Testis (tissue), 2 donors: ENCODE measurements at regions not wholly inside any gene's neighbourhood (a gene's known extent, or its start where the extent isn't known, plus 50 kb on each side); places are given as distances from the start of the nearest gene placed in this dataset.
"Not testable (repeated sequence)": the region's sequence is repeated elsewhere in the genome, so short reads cannot be mapped to it uniquely, and the experiment has no call there.

Source experiments
- DNase-seq: peaks from one replicate; pipeline ENCODE4 v3.0.0-alpha.2; 2019
- H3K27ac ChIP-seq, 2 donors: fragments of 200-600 bp; sonication (generic); one replicate each; pipeline ENCODE4 v1.5.1; 2019
- H3K27me3 ChIP-seq: fragments of 200-600 bp; sonication (generic); one replicate; pipeline ENCODE4 v1.5.1; 2019
- H3K36me3 ChIP-seq: fragments of 200-600 bp; sonication (generic); one replicate; pipeline ENCODE4 v1.5.1; 2017; ENCODE audit warnings: low read depth; ENCODE audit errors: missing control alignments
- H3K4me1 ChIP-seq: fragments of 200-600 bp; sonication (generic); one replicate; pipeline ENCODE4 v1.5.1; 2019
- H3K4me3 ChIP-seq, 2 donors: fragments of 200-600 bp; sonication (generic); one replicate each; pipeline ENCODE4 v1.5.1; 2017 to 2019
- H3K9me3 ChIP-seq: fragments of 200-600 bp; sonication (generic); one replicate; pipeline ENCODE4 v1.5.1; 2017
- CTCF ChIP-seq, 3 experiments: fragments of 450-650 bp in 2 of 3; fragments of 200-600 bp in 1 of 3; sonication (generic) in 1 of 3; IDR thresholded peaks; one replicate each; pipeline ENCODE4 v1.5.1; 2016 to 2019; ENCODE audit warnings: antibody characterized with exemption in 3 of 3, mild to moderate bottlenecking in 2 of 3, moderate library complexity in 1 of 3
- POLR2A ChIP-seq: fragments of 450-650 bp; IDR thresholded peaks from one replicate; pipeline ENCODE4 v1.6.1; 2017; ENCODE audit warnings: antibody characterized with exemption, mild to moderate bottlenecking, moderate library complexity
- WGBS, 2 donors: methylation state at CpG; one replicate each; pipeline ENCODE4 v1.1.5; 2018; 5-methylcytosine and 5-hydroxymethylcytosine counted together
- intact Hi-C: fragments of 100-400 bp; cut with DNase I; formaldehyde crosslinking; loops from one replicate; pipeline ENCODE4 v1.15.1; 2023; ENCODE audit warnings: low total_unique reads

- no peaks in the 10 kb centered on the region for H3K27me3 ChIP-seq
- no peaks in the 10 kb centered on the region for H3K4me1 ChIP-seq
- TF ChIP-seq POLR2A (no peak), CTCF (IDR thresholded peaks at IDR 0.05) (no peak)
- no peak overlapping the region for H3K4me3 ChIP-seq
- no peak overlapping the region for H3K27ac ChIP-seq
- no peaks in the 10 kb centered on the region for H3K9me3 ChIP-seq
- WGBS, 2 donors: 72 to 92% methylated on average over 2 of the region's 2 CpGs
- no peaks in the 10 kb centered on the region for H3K36me3 ChIP-seq
- no peak for DNase-seq
- intact Hi-C loops: no loop called here
Observed at GRCh38 chr2:166700079-166700478, 188.2 kb upstream of the XIRP2 start.

GRCh38 chr2:166695154-166695553 lies 193.1 kb upstream of the XIRP2 start:
- WGBS, 2 donors: 54 to 75% methylated on average over 1 of the region's 1 CpG

GRCh38 chr2:166686057-166686456 lies 192.0 kb upstream of the SCN7A start:
- H3K27me3 ChIP-seq, H3K4me3 ChIP-seq, DNase-seq, H3K27ac ChIP-seq, H3K4me1 ChIP-seq, H3K9me3 ChIP-seq, H3K36me3 ChIP-seq, intact Hi-C loops: not testable (repeated sequence)
- WGBS, 2 donors: 58 to 63% methylated on average over 2 to 4 of the region's 4 CpGs

More at GRCh38 chr2:166695154-166695553, 193.1 kb upstream of the XIRP2 start:
- Histone ChIP-seq H3K4me1 (no peaks in the 10 kb centered on the region), H3K36me3 (no peaks in the 10 kb centered on the region), H3K27me3 (no peaks in the 10 kb centered on the region), H3K4me3 (no peak overlapping the region), H3K9me3 (no peaks in the 10 kb centered on the region), H3K27ac (no peak overlapping the region)
- no peak for TF ChIP-seq CTCF (IDR thresholded peaks at IDR 0.05)
- TF ChIP-seq POLR2A: no peak
- intact Hi-C loops: no loop called here
- DNase-seq: no peak

GRCh38 chr2:166677996-166678395 lies 183.9 kb upstream of the SCN7A start:
- no peak overlapping the region for H3K27ac ChIP-seq
- intact Hi-C loops: no loop called here
- H3K27me3 ChIP-seq: no peaks in the 10 kb centered on the region
- no peak for TF ChIP-seq CTCF (IDR thresholded peaks at IDR 0.05)
- TF ChIP-seq POLR2A: no peak
- no peak for DNase-seq
- H3K9me3 ChIP-seq: no peaks in the 10 kb centered on the region
- no peak overlapping the region for H3K4me3 ChIP-seq
- H3K4me1 ChIP-seq: no peaks in the 10 kb centered on the region
- WGBS, 2 donors: 79 to 81% methylated on average over 1 of the region's 1 CpG
- no peaks in the 10 kb centered on the region for H3K36me3 ChIP-seq

GRCh38 chr2:166676716-166677115 lies 182.7 kb upstream of the SCN7A start:
- no peaks in the 10 kb centered on the region for H3K36me3 ChIP-seq
- no peak for DNase-seq

More at GRCh38 chr2:166676716-166677115, 182.7 kb upstream of the SCN7A start:
- no peaks in the 10 kb centered on the region for H3K9me3 ChIP-seq
- H3K27me3 ChIP-seq: no peaks in the 10 kb centered on the region
- no peak for TF ChIP-seq CTCF (IDR thresholded peaks at IDR 0.05)
- TF ChIP-seq POLR2A: no peak
- H3K27ac ChIP-seq: no peak overlapping the region
- intact Hi-C loops: no loop called here
- H3K4me1 ChIP-seq: no peaks in the 10 kb centered on the region
- no peak overlapping the region for H3K4me3 ChIP-seq
